GM23248 (cell line): ENCODE measurements at regions not wholly inside any gene's neighbourhood (a gene's known extent, or its start where the extent isn't known, plus 50 kb on each side); places are given as distances from the start of the nearest gene placed in this dataset.

Experiments
- DNase-seq: peaks from one replicate; pipeline ENCODE4 v3.0.0-alpha.2; 2015
- H2AFZ ChIP-seq: fragments of 200-600 bp; sonication (generic); 2 replicates; pipeline ENCODE4 v1.6.1; 2016; ENCODE audit warnings: antibody characterized with exemption
- H3F3A ChIP-seq: fragments of 200-600 bp; sonication (generic); 2 replicates; pipeline ENCODE4 v1.6.1; 2016; ENCODE audit warnings: mild to moderate bottlenecking, antibody characterized with exemption, mixed run types; ENCODE audit not compliant: insufficient read depth
- H3K27ac ChIP-seq: fragments of 200-600 bp; sonication (generic); 2 replicates; pipeline ENCODE4 v1.5.1; 2016; ENCODE audit warnings: mild to moderate bottlenecking
- H3K27me3 ChIP-seq: fragments of 200-600 bp; sonication (generic); replicated peaks from 2 replicates; pipeline ENCODE4 v1.6.1; 2016; ENCODE audit warnings: mild to moderate bottlenecking; ENCODE audit not compliant: insufficient read depth
- H3K36me3 ChIP-seq: fragments of 200-600 bp; sonication (generic); 2 replicates; pipeline ENCODE4 v1.6.1; 2016; ENCODE audit warnings: low read depth, mild to moderate bottlenecking
- H3K4me1 ChIP-seq: fragments of 200-600 bp; sonication (generic); 2 replicates; pipeline ENCODE4 v1.6.1; 2016; ENCODE audit warnings: mild to moderate bottlenecking; ENCODE audit not compliant: insufficient read depth
- H3K4me2 ChIP-seq: fragments of 200-600 bp; sonication (generic); one replicate; pipeline ENCODE4 v1.6.1; 2016; ENCODE audit warnings: mild to moderate bottlenecking; ENCODE audit not compliant: unreplicated experiment
- H3K4me3 ChIP-seq: fragments of 200-600 bp; sonication (generic); 2 replicates; pipeline ENCODE4 v1.5.1; 2016; ENCODE audit warnings: mild to moderate bottlenecking
- H3K79me2 ChIP-seq: fragments of 200-600 bp; sonication (generic); 2 replicates; pipeline ENCODE4 v1.6.1; 2016; ENCODE audit warnings: mild to moderate bottlenecking; ENCODE audit not compliant: insufficient read depth
- H3K9ac ChIP-seq: fragments of 200-600 bp; sonication (generic); 2 replicates; pipeline ENCODE4 v1.6.1; 2016; ENCODE audit warnings: mild to moderate bottlenecking
- H3K9me2 ChIP-seq: fragments of 200-600 bp; sonication (generic); 2 replicates; pipeline ENCODE4 v1.6.1; 2016; ENCODE audit warnings: mixed run types, mild to moderate bottlenecking, moderate library complexity; ENCODE audit not compliant: insufficient read depth
- H3K9me3 ChIP-seq: fragments of 200-600 bp; sonication (generic); one replicate; pipeline ENCODE4 v1.6.1; 2017; ENCODE audit warnings: low read depth
- H4K20me1 ChIP-seq: fragments of 200-600 bp; sonication (generic); 2 replicates; pipeline ENCODE4 v1.6.0; 2016; ENCODE audit not compliant: insufficient read depth
- EZH2 ChIP-seq: fragments of 200-600 bp; sonication (generic); IDR thresholded peaks from 2 replicates; pipeline ENCODE4 v1.6.1; 2018; ENCODE audit warnings: antibody characterized with exemption, mild to moderate bottlenecking; ENCODE audit not compliant: insufficient read depth, poor library complexity, severe bottlenecking
- EZH2phosphoT487 ChIP-seq: fragments of 200-600 bp; sonication (generic); IDR thresholded peaks from 2 replicates; pipeline ENCODE4 v1.6.1; 2018; ENCODE audit warnings: antibody characterized with exemption, moderate library complexity, mild to moderate bottlenecking, low read depth; ENCODE audit not compliant: insufficient read depth
- WGBS, 2 experiments: methylation state at CpG; one replicate each; pipeline ENCODE4 v1.1.6; 2015 to 2017; ENCODE audit warnings: low lambda C conversion rate in 2 of 2, low coverage in 1 of 2; ENCODE audit errors: missing lambda C conversion rate in 2 of 2; 5-methylcytosine and 5-hydroxymethylcytosine counted together
- in situ Hi-C: fragments of 300-500 bp; cut with MboI; formaldehyde crosslinking; loops from 2 replicates; pipeline ENCODE4 v1.15.0; 2020

DNA sequence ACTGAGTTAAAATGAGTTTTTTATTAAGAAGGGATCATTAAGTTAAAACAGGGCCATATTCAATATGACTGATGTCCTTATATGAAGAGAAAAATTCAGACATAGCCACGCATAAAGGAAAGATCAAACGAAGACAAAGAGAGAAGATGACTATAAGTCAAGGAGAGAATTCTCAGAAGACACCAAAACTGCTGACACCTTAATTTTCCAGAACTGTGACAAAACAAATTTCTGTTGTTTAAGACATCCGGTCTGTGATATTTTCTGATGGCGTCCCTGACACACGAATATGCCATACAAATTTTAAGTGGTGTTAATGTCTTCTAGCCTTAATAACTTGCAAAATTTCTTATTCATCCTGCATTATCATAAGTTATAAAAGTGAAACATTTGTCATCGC, 1325.2 kb upstream of the DDX18 start:
- Histone ChIP-seq H2AFZ (no peak overlapping the region), H3K9ac (no peak overlapping the region), H3K9me2 (no peaks in the 10 kb centered on the region), H4K20me1 (no peaks in the 10 kb centered on the region), H3K4me3 (no peak overlapping the region), H3K27me3 (no peaks in the 10 kb centered on the region), H3K4me1 (no peaks in the 10 kb centered on the region), H3K36me3 (no peaks in the 10 kb centered on the region), H3K4me2 (no peak overlapping the region), H3K9me3 (no peaks in the 10 kb centered on the region), H3F3A (no peaks in the 10 kb centered on the region), H3K27ac (no peak overlapping the region), H3K79me2 (no peaks in the 10 kb centered on the region)
- TF ChIP-seq EZH2 (no peak), EZH2phosphoT487 (no peak)
- in situ Hi-C loops: no loop called here
- DNase-seq: no peak
- 34% methylated on average over 6 of the region's 6 CpGs for WGBS, 2 experiments

DNA sequence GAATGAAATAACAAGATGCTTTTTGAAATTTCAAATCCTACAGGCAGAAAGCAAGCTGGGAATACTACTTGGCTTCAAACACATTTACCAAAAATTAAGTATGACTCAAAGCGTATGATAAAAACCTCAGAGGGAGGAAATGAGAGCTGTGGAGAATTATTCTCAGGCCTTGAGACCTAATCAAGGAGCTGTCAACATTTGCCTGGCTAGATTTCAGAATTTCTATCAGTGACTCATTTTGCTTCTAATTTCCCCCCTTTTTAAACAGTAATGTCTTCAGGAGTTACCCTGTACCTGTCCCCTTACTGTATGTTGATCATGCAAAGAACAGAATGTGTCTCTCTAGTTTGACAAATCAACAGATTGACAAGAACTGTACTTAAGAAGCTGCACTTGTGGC, 1324.5 kb upstream of the DDX18 start:
- H4K20me1 ChIP-seq: no peaks in the 10 kb centered on the region
- no peaks in the 10 kb centered on the region for H3K79me2 ChIP-seq
- no peaks in the 10 kb centered on the region for H3K9me3 ChIP-seq
- H3K9me2 ChIP-seq: no peaks in the 10 kb centered on the region
- H3K4me3 ChIP-seq: no peak overlapping the region
- no peak for DNase-seq
- H2AFZ ChIP-seq: no peak overlapping the region
- no peaks in the 10 kb centered on the region for H3K27me3 ChIP-seq
- no peaks in the 10 kb centered on the region for H3K4me1 ChIP-seq
- WGBS, 2 experiments: 10 to 16% methylated on average over 1 of the region's 1 CpG
- TF ChIP-seq EZH2phosphoT487 (no peak), EZH2 (no peak)
- H3F3A ChIP-seq: no peaks in the 10 kb centered on the region
- H3K9ac ChIP-seq: no peak overlapping the region
- H3K36me3 ChIP-seq: no peaks in the 10 kb centered on the region
- in situ Hi-C loops: no loop called here
- no peak overlapping the region for H3K4me2 ChIP-seq
- H3K27ac ChIP-seq: no peak overlapping the region

DNA sequence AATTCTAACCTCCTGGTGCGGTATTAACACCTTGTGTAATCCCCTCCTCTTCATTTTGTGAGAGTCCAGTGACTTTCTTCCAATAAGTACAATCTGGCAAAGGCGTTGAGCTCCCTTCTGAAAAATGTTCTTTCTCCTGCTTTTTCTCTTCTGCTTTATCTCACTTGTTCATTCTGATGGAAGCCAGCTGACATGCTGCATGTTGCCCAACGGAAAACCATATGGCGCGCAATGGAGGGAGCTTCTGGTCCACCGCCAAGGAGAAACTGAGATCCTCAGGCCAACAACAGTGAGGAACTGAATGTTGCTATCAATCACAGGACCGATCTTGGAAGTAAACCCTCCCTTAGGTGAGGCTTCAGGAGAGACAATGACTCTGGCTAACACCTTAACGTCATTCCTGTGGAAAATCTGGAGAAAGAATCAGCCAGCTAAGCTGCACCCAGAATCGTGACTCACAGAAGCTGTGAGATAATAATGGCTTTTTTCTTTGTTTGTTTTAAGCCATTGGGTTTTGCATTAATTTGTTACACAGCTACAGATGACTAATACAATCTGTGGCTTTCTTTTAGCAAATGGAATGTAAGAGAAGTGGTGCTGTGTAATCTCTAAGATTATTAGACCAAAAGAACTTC, 1323.9 kb upstream of the DDX18 start:
- Histone ChIP-seq H3K9me2 (no peaks in the 10 kb centered on the region), H3K4me3 (no peak overlapping the region), H3K9ac (no peak overlapping the region), H3K27me3 (no peaks in the 10 kb centered on the region), H3K9me3 (no peaks in the 10 kb centered on the region), H4K20me1 (no peaks in the 10 kb centered on the region), H3K4me1 (no peaks in the 10 kb centered on the region), H3K79me2 (no peaks in the 10 kb centered on the region), H3K4me2 (no peak overlapping the region), H2AFZ (no peak overlapping the region), H3K27ac (no peak overlapping the region), H3F3A (no peaks in the 10 kb centered on the region), H3K36me3 (no peaks in the 10 kb centered on the region)
- TF ChIP-seq EZH2phosphoT487 (no peak), EZH2 (no peak)
- no peak for DNase-seq
- in situ Hi-C loops: no loop called here
- WGBS, 2 experiments: 26 to 31% methylated on average over 9 of the region's 9 CpGs

DNA sequence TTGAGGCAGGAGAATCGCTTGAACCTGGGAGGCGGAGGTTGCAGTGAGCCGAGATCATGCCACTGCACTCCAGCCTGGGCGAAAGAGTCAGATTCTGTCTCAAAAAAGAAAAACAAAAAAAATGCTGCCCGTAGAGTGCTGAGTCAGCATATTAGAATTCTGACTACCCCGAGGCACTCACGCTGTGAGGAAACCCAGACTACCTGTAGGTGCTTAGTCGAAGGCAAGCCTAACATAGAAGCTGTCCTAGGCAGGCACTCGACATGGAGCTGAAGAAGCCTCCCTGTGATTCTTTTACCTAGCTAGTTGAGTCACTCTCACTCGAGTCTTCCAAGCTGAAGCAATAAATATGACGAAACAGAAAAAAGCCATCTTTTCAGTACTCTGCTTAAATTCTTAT, 1323.2 kb upstream of the DDX18 start:
- no peaks in the 10 kb centered on the region for H3F3A ChIP-seq
- H3K4me2 ChIP-seq: no peak overlapping the region
- no peak for DNase-seq
- no peak overlapping the region for H3K9ac ChIP-seq
- no peak overlapping the region for H3K27ac ChIP-seq
- no peaks in the 10 kb centered on the region for H3K79me2 ChIP-seq
- H3K27me3 ChIP-seq: no peaks in the 10 kb centered on the region
- H3K4me3 ChIP-seq: no peak overlapping the region
- no peak overlapping the region for H2AFZ ChIP-seq
- WGBS, 2 experiments: 28 to 40% methylated on average over 11 of the region's 11 CpGs
- H3K36me3 ChIP-seq: no peaks in the 10 kb centered on the region
- no peaks in the 10 kb centered on the region for H4K20me1 ChIP-seq
- TF ChIP-seq EZH2phosphoT487 (no peak), EZH2 (no peak)
- no peaks in the 10 kb centered on the region for H3K4me1 ChIP-seq
- H3K9me2 ChIP-seq: no peaks in the 10 kb centered on the region
- H3K9me3 ChIP-seq: no peaks in the 10 kb centered on the region
- in situ Hi-C loops: no loop called here

- Histone ChIP-seq H3K27me3 (no peaks in the 10 kb centered on the region), H2AFZ (no peak overlapping the region), H3K4me2 (no peak overlapping the region), H3K4me1 (no peaks in the 10 kb centered on the region), H3K9me2 (no peaks in the 10 kb centered on the region), H3K9ac (no peak overlapping the region), H3K27ac (no peak overlapping the region), H3K36me3 (no peaks in the 10 kb centered on the region), H3F3A (no peaks in the 10 kb centered on the region), H3K9me3 (no peaks in the 10 kb centered on the region), H4K20me1 (no peaks in the 10 kb centered on the region), H3K4me3 (no peak overlapping the region), H3K79me2 (no peaks in the 10 kb centered on the region)
- in situ Hi-C loops: no loop called here
- no peak for DNase-seq
- WGBS, 2 experiments: 16 to 21% methylated on average over 5 of the region's 5 CpGs
- no peak for TF ChIP-seq EZH2
Measured at GRCh38 chr2:116499389-116499788, 1315.1 kb upstream of the DDX18 start.
